GM23338 (cell line): ENCODE measurements at regions not wholly inside any gene's neighbourhood (a gene's known extent, or its start where the extent isn't known, plus 50 kb on each side); places are given as distances from the start of the nearest gene placed in this dataset.

Experiments used
- ATAC-seq: fragments of 200-7000 bp; cut with Tn5 transposase; 3 replicates; pipeline ENCODE4 v1.9.1; 2020
- DNase-seq: peaks from one replicate; pipeline ENCODE4 v3.0.0-alpha.2; 2015; ENCODE audit warnings: low spot score
- H2AFZ ChIP-seq: fragments of 200-600 bp; sonication (generic); 2 replicates; pipeline ENCODE4 v1.8.0; 2016; ENCODE audit warnings: antibody characterized with exemption, mild to moderate bottlenecking, moderate library complexity
- H3F3A ChIP-seq: fragments of 200-600 bp; sonication (generic); replicated peaks from 2 replicates; pipeline ENCODE4 v1.8.0; 2017; ENCODE audit warnings: antibody characterized with exemption, mixed run types, low read depth
- H3K27ac ChIP-seq: fragments of 200-600 bp; sonication (generic); 2 replicates; pipeline ENCODE4 v1.6.1; 2016; ENCODE audit warnings: low read depth
- H3K27me3 ChIP-seq: fragments of 200-600 bp; sonication (generic); 2 replicates; pipeline ENCODE4 v1.8.0; 2016; ENCODE audit warnings: mild to moderate bottlenecking, mixed run types, moderate library complexity; ENCODE audit not compliant: insufficient read depth
- H3K36me3 ChIP-seq: fragments of 200-600 bp; sonication (generic); 2 replicates; pipeline ENCODE4 v1.8.0; 2016; ENCODE audit warnings: mild to moderate bottlenecking; ENCODE audit not compliant: insufficient read depth
- H3K4me1 ChIP-seq: fragments of 200-600 bp; sonication (generic); 2 replicates; pipeline ENCODE4 v1.8.0; 2016; ENCODE audit warnings: mild to moderate bottlenecking, moderate library complexity; ENCODE audit not compliant: insufficient read depth
- H3K4me2 ChIP-seq: fragments of 200-600 bp; sonication (generic); 2 replicates; pipeline ENCODE4 v1.7.1; 2017; ENCODE audit warnings: mixed run types
- H3K4me3 ChIP-seq: fragments of 200-600 bp; sonication (generic); 2 replicates; pipeline ENCODE4 v1.6.1; 2016; ENCODE audit warnings: mixed run types
- H3K79me2 ChIP-seq: fragments of 200-600 bp; sonication (generic); replicated peaks from 2 replicates; pipeline ENCODE4 v1.8.0; 2017; ENCODE audit warnings: mild to moderate bottlenecking; ENCODE audit not compliant: insufficient read depth
- H3K9me2 ChIP-seq: fragments of 200-600 bp; sonication (generic); 2 replicates; pipeline ENCODE4 v1.8.0; 2017; ENCODE audit not compliant: insufficient read depth
- H4K20me1 ChIP-seq: fragments of 200-600 bp; sonication (generic); replicated peaks from 2 replicates; pipeline ENCODE4 v1.8.0; 2017; ENCODE audit warnings: mild to moderate bottlenecking; ENCODE audit not compliant: insufficient read depth
- H3K27ac Mint-ChIP-seq: 2 replicates; pipeline ENCODE4 v1.8.0; 2020; ENCODE audit warnings: inconsistent platforms, mild to moderate bottlenecking, moderate library complexity, mixed read lengths
- H3K27me3 Mint-ChIP-seq: 3 replicates; pipeline ENCODE4 v1.8.0; 2022; ENCODE audit warnings: low read depth, mild to moderate bottlenecking, moderate library complexity, mixed read lengths, inconsistent platforms; ENCODE audit not compliant: insufficient read depth, poor library complexity
- H3K36me3 Mint-ChIP-seq: 3 replicates; pipeline ENCODE4 v1.8.0; 2021; ENCODE audit warnings: low read depth, mild to moderate bottlenecking, inconsistent platforms, moderate library complexity, mixed read lengths
- H3K4me1 Mint-ChIP-seq: 3 replicates; pipeline ENCODE4 v1.8.0; 2020; ENCODE audit warnings: mild to moderate bottlenecking, inconsistent platforms, mixed read lengths
- H3K4me3 Mint-ChIP-seq: 3 replicates; pipeline ENCODE4 v1.8.0; 2021; ENCODE audit warnings: moderate library complexity, mild to moderate bottlenecking, inconsistent platforms, mixed read lengths
- H3K9me3 Mint-ChIP-seq: 3 replicates; pipeline ENCODE4 v1.8.0; 2020; ENCODE audit warnings: moderate library complexity, mild to moderate bottlenecking, inconsistent platforms, mixed read lengths
- CTCF ChIP-seq, 2 experiments: fragments of 200-600 bp in 1 of 2; sonication (generic) in 1 of 2; conservative IDR thresholded peaks; 2 replicates each; pipeline versions ENCODE4 v1.5.1 to v1.6.1; 2016 to 2017; ENCODE audit warnings: antibody characterized with exemption in 2 of 2, low read depth in 2 of 2, mild to moderate bottlenecking in 2 of 2, moderate library complexity in 1 of 2
- ETS1 ChIP-seq: IDR thresholded peaks from 2 replicates; pipeline ENCODE4 v1.6.1; 2016; ENCODE audit warnings: antibody characterized with exemption
- EZH2 ChIP-seq: fragments of 200-600 bp; sonication (generic); IDR thresholded peaks from one replicate; pipeline ENCODE4 v1.8.0; 2017; ENCODE audit warnings: antibody characterized with exemption, mild to moderate bottlenecking, low read depth; ENCODE audit not compliant: unreplicated experiment
- JUNB ChIP-seq: IDR thresholded peaks from one replicate; pipeline ENCODE4 v1.6.1; 2016; ENCODE audit warnings: antibody characterized with exemption; ENCODE audit not compliant: unreplicated experiment
- NANOG ChIP-seq: IDR thresholded peaks from 2 replicates; pipeline ENCODE4 v1.6.1; 2016; ENCODE audit warnings: antibody characterized with exemption, borderline replicate concordance
- POLR2AphosphoS5 ChIP-seq: IDR thresholded peaks from 2 replicates; pipeline ENCODE4 v1.6.1; 2016; ENCODE audit warnings: antibody characterized with exemption, low read depth
- ZNF331 ChIP-seq: fragments of 250-450 bp; sonication (Bioruptor Pico); IDR thresholded peaks from 2 replicates; pipeline ENCODE4 v1.5.0; 2020; ENCODE audit warnings: low read depth, mild to moderate bottlenecking, moderate library complexity
- ZNF462 ChIP-seq: fragments of 250-450 bp; sonication (Bioruptor Pico); IDR thresholded peaks from 2 replicates; pipeline ENCODE4 v1.5.0; 2020; ENCODE audit warnings: mild to moderate bottlenecking, moderate library complexity

- DNase-seq (peak; percentile 45), ATAC-seq (peak; percentile 11)
- Mint-ChIP-seq H3K4me1 (peaks cover 22% of the 10 kb centered on the region), H3K4me3 (peak overlapping the region; percentile 77), H3K9me3 (no peaks in the 10 kb centered on the region; the same call in 2 of the 3 replicates), H3K27me3 (peaks cover 13% of the 10 kb centered on the region), H3K27ac (peak overlapping the region; percentile 81; the same call in 1 of the 2 replicates), H3K36me3 (no peaks in the 10 kb centered on the region)
- H3K27ac ChIP-seq = peak overlapping the region; percentile 45
- no peaks in the 10 kb centered on the region for H4K20me1 ChIP-seq
- no peak for TF ChIP-seq ZNF462 (CRISPR knock-in tag)
- TF ChIP-seq ZNF331 (CRISPR knock-in tag) = no peak
- TF ChIP-seq EZH2 = no peak
- no peak for TF ChIP-seq CTCF (conservative IDR thresholded peaks at IDR 0.05; ENCODE audit: low read depth in 2 of 2)
- TF ChIP-seq POLR2AphosphoS5 = no peak
- TF ChIP-seq NANOG = no peak
- TF ChIP-seq ETS1 = no peak
- TF ChIP-seq JUNB = no peak
- peaks cover 23% of the 10 kb centered on the region for H3K4me1 ChIP-seq
- peaks cover 7% of the 10 kb centered on the region; the same call in 1 of the 2 replicates for H3F3A ChIP-seq
- H3K4me2 ChIP-seq = peak overlapping the region; percentile 82
- H3K79me2 ChIP-seq = 0 out of 2 replicates have a peak, but pooled peaks cover 4% of the 10 kb centered on the region
- peak overlapping the region; percentile 72 for H3K4me3 ChIP-seq
- no peaks in the 10 kb centered on the region for H3K9me2 ChIP-seq
- no peaks in the 10 kb centered on the region for H3K36me3 ChIP-seq
- H3K27me3 ChIP-seq = peaks cover 17% of the 10 kb centered on the region
- H2AFZ ChIP-seq = peak overlapping the region; percentile 94
Measured at GRCh38 chr6:28589957-28590349, 64.3 kb downstream of the GPX5 start.
